NCI-H82 treated with DMSO at 0.1 percent for 48 hours (cell line): ENCODE measurements at regions not wholly inside any gene's neighbourhood (a gene's known extent, or its start where the extent isn't known, plus 50 kb on each side); places are given as distances from the start of the nearest gene placed in this dataset.
"Not testable (repeated sequence)": the region's sequence is repeated elsewhere in the genome, so short reads cannot be mapped to it uniquely, and the experiment has no call there.

ENCODE experiments used
- DNase-seq: peaks from one replicate; lab custom pipeline; 2025; ENCODE audit not compliant: unreplicated experiment; lab: John Stamatoyannopoulos, UW

DNA sequence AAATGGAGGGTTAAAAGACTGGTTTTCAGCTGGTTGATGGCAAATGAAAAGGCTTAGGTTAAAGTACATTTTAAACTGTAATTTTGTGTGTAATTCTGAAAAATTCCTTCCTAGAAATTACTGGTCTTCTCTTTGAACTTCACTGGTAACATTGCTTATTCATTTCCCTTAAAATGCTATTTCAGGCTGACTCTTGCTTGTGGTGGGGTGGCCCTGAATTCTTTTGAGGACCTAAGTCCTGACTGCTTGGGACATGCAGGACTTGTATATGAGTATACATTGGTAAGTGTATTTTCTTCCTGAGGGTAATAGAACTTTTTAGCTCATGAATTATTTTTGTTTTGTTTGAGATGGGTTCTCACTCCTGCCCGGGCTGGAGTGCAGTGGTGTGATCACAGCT lies 63.0 kb upstream of the ERV3-1 start:
- DNase-seq: not testable (repeated sequence)

DNA sequence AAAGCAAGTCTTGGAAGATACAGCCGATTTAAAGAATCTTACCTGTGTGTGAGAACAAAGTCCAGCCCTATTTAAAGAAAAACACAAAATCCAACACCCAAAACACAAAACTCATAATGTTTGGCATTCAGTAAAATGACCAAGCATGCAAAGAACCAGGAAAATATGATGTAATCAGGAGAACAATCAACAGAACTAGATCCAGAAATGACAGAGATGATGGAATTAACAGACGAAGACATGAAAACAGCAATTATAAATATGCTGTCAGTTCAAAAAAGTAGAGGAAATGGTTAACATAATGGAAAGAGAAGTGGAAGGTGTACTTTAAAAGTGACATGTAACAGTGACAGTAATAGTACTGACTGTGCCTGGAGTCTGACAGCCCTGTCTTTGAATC lies 56.1 kb upstream of the ERV3-1 start:
- not testable (repeated sequence) for DNase-seq

DNA sequence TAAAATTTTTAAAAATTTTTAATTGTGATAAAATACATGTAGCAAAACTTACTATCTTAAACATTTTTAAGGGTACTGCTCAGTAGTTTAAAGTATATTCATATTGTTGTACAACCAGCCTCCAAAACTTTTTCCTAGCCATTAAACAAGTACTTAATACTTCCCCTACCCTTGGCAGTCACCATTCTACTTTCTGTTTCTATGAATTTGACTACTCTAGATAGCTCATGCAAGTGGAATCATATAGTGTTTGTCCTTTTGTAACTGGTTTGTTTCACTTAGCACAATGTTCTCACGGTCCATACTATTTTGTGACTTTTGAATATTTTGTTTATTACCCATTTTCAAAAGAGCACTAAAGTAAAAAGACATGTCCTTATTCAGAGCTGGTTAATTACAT lies 52.8 kb upstream of the ERV3-1 start:
- not testable (repeated sequence) for DNase-seq
